Hematopoietic multipotent progenitor cell treated with erythropoietin and hydrocortisone succinate and interleukin-3 and kit ligand, for 4 days (in vitro differentiated cells): ENCODE measurements at regions not wholly inside any gene's neighbourhood (a gene's known extent, or its start where the extent isn't known, plus 50 kb on each side); places are given as distances from the start of the nearest gene placed in this dataset.

Experiments
- DNase-seq: peaks from one replicate; pipeline ENCODE4 v3.0.0-alpha.2; 2015

DNA sequence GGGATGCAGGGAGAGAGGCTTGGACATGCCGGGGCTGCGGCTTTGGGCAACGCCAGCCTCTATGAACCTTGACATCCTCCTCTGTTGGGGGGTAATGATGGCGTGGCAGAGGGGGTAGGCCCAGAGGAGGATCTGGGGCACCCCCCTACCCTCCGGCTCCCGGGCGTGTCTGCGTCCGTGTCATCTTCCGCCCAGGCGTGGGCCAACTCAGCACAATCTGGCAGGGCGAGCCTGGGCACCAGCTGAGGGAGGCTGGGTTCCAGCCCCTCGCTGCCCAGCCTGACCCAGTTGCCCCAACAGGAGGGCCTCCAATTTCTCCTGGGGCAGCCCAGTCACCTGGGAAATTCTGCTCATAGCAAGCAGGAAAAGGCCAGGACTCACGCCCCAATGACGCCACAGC, 62.9 kb upstream of the IL17B start:
- no peak for DNase-seq

DNA sequence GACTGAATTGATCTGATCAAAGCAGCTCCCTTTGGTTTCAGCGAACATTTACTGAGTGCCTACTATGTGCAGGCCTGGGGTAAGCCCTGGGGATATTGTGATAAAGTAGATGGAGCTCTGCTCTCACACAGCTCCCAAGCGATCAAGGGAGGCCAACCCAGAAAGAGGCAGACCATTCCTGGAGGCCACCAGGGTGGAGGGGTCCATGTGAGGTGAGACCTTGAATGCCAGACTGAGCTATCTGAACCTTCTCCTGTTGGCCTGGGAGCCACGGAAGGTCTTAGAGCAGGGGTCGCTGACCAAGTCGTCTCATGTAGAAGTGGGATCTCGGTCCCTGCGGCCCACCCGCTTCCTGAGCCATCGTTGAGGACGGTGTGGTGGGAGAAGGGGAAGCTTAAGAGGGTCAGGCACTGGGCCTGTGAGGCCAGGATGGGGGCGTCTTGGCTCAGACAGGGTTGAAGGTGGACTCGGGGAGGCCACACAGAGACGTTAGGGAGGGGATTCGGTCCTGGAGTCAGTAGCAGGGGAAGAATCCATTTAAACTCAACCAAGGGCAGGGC, 62.2 kb upstream of the IL17B start:
- no peak for DNase-seq

DNA sequence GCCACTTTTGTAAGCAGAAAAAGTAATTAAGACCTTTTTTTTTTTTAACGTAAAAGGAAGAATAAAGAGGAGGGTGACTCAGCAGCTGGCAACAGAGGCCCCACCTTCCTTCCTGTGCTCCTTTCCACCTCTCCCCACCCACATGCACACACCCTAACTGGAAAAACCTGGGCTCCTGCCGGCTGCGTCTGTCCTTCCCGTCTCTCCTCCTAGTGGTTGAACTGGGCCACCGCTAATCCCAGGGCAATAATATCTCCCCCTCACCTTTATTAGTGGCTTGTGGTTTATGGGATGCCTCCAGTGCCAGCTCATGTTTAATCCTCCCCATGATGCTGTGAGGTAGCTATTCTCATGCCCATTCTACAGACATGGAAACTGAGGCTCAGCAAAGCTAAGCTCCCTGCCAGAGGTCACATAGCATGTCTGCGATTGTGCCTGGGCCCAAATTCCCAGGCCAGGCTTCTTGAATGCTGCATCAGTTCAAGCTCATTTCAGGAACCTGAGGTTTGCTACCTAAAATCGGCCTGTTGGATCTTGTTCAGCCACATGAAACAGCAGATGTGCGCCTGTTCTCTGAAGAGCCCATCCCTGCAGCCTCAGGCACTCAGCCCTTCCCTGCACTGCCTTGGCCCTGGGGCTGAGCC, 60.9 kb upstream of the IL17B start:
- peak; percentile 54 for DNase-seq

DNA sequence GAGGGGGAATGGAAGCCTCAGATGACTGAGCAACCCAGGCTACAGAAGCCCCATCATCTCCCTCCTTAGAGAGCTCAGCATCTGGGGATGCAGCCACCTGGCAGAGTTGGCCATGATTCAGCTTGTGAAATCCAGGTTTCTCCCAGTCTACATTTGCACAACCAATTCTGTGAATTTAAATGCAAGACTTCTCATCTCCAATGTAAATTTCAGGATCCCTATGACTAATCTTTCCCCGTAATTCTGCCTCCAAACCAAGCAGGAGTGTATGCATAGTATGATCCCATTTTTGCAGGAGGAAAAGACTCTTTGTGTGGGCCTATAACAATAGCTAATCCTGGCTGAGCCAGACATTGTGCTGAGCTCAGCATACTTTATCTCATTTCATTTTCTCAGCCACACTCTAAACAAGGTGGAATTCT, 59.6 kb upstream of the IL17B start:
- DNase-seq = no peak

DNA sequence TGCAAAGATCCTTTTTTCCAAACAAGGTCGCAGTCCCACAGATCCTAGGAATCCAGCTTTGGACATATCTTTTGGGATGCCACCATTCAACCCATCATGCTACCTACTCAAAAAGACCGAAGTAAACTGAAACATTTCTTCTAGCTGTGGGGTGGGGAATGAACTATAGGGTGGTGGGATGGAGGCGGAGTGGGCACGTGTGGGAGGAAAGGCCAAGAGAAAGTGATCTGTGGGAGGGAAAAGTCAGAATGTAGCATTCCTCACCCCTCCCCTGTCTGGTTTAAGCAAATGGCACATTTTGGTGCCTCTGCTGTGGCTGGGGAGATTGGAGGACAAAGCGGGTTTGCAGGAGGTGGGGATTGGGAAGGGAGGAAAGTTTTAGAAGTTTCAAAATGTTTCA, 59.2 kb upstream of the IL17B start:
- no peak for DNase-seq

DNA sequence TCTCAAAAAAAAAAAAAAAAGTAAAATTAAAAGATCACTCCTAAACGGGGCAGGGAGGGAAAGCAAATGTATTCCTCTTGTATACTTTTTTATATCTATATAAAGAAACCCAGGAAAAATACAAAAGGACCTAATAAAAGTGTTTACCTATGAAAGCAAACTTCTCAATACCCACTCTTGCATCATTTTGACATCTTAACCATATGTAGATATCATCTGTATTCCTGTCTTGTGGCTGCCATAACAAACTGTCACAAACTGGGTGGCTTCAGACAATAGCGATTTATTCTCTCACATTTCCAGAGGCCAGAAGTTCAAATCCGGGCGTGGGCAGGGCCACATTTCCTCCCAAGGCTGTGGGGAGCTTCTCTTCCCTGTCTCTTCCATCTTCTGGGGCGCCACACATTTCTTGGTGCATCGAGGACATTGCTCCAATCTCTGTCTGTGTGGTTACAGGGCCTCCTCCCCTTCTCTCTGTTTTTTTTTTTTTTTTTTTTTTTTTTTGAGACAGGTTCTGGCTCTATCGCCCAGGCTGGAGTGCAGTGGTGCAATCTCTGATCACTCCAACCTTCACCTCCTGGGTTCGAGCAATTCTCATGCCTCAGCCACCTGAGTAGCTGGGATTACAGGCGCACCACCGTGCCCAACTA, 58.4 kb upstream of the IL17B start:
- DNase-seq = peak; percentile 56

DNA sequence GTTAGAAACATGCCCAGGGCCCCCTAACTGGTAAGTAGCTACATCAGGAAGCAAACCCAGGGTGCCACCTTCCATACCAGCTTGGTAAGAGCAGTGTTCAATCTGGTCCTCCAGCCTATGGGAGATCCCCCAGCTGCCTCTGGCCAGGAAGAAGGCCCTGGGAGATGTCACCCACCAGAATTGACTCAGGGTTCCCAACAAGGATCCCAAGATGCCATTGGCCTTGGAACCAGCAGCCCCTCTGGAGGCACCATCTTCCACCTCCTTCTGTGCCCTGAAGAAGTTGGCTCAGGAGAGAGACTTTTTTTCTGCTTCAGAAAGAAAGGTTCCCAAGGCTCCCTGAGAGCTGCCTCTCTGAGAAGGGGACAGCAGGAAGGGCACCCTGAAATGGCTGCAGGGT, 56.6 kb upstream of the IL17B start:
- no peak for DNase-seq

DNA sequence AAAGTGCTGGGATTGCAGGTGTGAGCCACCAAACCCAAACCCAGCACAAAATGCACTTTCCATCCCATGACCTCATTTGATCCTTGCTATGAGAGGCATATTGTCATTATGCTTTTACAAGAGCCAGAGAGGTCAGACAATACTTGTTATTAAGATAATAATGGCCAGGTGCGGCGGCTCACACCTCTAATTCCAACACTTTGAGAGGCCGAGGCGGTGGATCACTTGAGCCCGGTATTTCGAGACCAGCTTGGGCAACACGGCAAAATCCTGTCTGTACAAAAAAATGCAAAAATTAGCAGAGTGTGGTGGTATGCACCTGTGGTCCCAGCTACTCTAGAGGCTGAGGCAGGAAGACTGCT, 55.9 kb upstream of the IL17B start:
- no peak for DNase-seq

DNA sequence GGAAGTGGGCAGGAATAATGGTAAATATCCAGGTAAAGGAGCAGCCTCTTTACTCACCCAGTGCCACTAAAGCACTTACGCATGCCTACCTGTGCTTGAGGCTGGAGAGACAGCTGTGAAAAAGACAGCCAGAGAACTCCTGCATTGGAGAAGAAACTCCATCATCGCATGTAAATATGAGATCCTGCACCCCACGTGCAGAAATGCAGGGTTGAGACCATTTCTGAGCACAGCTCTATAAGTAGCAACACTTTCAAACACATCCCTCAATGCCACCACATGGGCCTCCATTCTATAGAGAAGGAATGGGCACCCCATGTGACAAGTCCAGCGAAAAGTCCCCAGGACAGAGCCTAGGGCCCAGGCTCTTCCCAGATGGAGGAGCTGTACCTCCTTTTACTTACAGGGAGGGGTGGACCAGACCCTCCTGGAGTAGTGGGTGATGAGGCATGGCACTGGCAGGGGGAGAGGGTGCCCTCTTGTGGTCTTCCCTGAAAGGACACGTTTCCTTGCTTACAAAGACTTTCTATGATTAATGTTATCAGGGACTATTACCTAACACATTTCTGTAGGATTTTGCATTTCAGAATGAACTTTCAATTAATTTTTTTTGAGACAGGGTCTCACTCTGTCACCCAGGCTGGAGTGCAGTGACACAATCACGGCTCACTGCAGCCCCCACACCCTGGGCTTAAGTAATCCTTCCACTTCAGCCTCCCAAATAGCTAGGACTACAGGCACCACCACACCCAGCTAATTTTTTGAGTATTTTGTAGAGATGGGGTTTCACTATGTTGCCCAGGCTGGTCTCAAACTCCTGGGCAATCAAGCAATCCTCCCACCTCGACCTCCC, 55.3 kb upstream of the IL17B start:
- peak; percentile 76 for DNase-seq

DNA sequence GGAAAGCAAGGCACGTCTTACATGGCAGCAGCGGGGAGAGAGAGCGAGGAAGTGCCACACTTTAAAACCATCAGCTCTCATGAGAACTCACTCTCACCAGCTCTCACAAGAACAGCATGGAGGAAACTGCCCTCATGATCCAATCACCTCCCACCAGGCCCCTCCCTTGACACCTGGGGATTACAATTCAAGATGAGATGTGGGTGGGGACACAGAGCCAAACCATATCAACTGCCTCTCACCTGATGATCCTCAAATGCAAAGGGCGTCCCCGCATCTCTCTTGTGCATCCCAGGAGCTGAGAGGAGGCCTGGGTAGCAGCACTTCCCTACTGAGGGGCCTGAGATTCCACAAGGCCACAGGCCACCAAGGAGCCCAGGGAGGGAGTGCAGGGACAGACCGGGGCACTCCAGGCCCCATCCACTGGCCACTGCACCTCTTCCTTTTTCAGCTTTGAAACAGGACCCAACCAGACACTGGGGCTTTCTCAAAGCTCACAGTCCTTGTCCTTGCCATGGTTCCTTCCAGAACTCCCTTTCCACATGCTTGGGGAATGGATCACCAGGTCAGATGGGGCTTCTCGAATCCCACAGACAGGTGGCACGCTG, 54.5 kb upstream of the IL17B start:
- DNase-seq = no peak

DNA sequence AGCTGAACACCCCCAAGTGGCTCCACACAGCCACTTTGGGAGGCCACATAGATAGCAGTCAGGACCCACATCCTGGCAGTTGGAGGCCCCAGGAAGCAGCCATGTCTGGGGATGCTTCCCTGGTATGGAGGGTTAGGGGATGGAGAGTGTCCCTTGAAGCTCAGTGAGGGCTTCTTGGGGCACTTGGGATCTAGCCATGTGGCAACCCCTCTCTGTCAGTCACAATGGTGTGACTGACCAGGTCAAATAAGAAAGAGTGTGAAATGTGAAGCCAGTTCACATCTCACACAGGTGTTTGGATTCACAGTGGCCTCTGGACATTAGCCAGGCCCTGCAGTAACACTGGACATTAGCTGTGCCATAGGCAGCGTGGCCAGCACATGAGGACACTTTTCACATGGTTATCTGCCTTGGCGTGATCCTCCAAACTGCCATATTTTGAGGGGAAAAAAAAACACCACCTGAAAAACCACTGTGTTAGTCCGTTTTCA, 53.9 kb upstream of the IL17B start:
- DNase-seq = no peak

DNA sequence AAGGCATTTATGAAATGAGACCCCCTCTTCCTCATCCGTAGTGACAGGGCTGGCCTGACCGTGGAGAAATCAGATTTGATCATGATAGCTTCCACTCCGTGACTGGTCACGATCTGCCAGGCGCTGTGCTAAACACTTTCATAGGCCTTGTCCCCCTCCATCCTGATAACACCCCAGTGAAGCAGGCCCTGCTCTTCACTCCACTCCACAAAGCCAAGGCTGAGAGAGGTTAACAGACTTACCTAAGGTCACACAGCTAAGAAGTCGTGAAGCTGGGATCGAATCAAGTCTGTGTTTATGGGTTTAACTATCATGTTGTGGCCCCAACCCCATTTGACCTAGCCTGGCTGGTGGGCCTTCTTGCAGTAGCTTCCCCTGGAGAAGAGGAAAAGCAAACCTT, 53.3 kb upstream of the IL17B start:
- DNase-seq = no peak

DNA sequence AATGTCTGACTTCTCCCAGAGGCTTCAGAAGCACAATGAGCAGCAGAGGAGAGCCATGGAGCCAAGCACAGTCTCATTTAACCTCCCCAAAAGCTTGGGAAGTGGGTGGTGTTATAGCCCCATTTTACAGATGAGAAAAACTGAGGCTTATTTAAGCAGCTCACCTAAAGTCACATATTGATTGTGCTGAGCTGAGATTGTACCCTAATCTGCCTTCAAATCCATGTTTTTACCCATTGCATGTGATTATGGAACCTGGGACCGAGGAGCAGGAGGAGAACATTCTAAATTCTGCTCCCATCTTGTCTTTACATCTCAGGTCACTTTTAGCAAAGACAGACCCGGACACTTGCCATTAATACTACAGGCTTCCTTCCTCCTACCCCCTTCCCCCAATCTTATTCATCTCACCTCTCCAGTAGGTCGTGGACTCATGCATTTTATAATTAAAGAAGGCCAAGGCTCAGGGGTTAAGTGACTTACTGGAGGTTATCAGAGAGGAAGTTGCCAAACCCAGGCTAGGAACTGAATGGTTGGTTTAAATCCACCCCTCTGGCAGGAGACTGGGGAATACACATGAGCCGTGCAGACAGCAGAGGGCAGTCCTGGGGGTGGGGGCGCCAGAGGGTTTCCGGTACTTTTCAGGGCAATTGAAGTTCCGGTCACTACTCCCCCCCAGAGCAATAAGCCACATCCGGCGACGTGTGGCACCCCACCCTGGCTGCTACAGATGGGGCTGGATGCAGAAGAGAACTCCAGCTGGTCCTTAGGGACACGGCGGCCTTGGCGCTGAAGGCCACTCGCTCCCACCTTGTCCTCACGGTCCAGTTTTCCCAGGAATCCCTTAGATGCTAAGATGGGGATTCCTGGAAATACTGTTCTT, 51.0 kb upstream of the IL17B start:
- peak; percentile 82 for DNase-seq
